SK-N-SH (cell line): ENCODE measurements at regions not wholly inside any gene's neighbourhood (a gene's known extent, or its start where the extent isn't known, plus 50 kb on each side); places are given as distances from the start of the nearest gene placed in this dataset.

ENCODE experiments used
- CTCF ChIA-PET: fragments of 300-600, 350-600 bp; formaldehyde crosslinking; extraction: SDS; loops from one replicate; lab custom pipeline; 2021; lab: Yijun Ruan, JAX
- POLR2A ChIA-PET: fragments of 350-600 bp; sonication (Branson Sonifier 250); formaldehyde crosslinking; extraction: SDS; loops from one replicate; lab custom pipeline; 2020; ENCODE audit warnings: antibody characterized with exemption, inconsistent platforms; lab: Yijun Ruan, JAX
- DNase-seq: peaks from one replicate; pipeline ENCODE4 v3.0.0; 2012
- H2AFZ ChIP-seq: fragments of 200-600 bp; sonication (generic); 2 replicates; pipeline ENCODE4 v1.8.1; 2016; ENCODE audit warnings: antibody characterized with exemption, mild to moderate bottlenecking, low read depth
- H3F3A ChIP-seq: fragments of 200-600 bp; sonication (generic); replicated peaks from 2 replicates; pipeline ENCODE3; 2016; ENCODE audit warnings: antibody characterized with exemption, mild to moderate bottlenecking; ENCODE audit not compliant: insufficient read depth
- H3K27ac ChIP-seq, 2 experiments: fragments of 200-500 bp in 1 of 2; fragments of 200-600 bp in 1 of 2; sonication (Bioruptor generic) in 1 of 2; sonication (generic), shearing (Covaris generic) in 1 of 2; 2 replicates each; pipeline versions ENCODE4 v1.5.1 to v1.6.1; 2014 to 2016; ENCODE audit warnings: low read depth in 2 of 2, inconsistent platforms in 1 of 2, low read length in 1 of 2, mild to moderate bottlenecking in 1 of 2, mixed read lengths in 1 of 2
- H3K27me3 ChIP-seq: fragments of 200-600 bp; sonication (generic), shearing (Covaris generic); 2 replicates; pipeline ENCODE4 v1.6.1; 2016; ENCODE audit warnings: mixed run types; ENCODE audit not compliant: insufficient read depth
- H3K36me3 ChIP-seq, 2 experiments: fragments of 200-500 bp in 1 of 2; fragments of 200-600 bp in 1 of 2; sonication (Bioruptor generic) in 1 of 2; sonication (generic) in 1 of 2; replicated peaks in 1 of 2; 2 replicates each; pipeline versions ENCODE3 to v1.5.1; 2014 to 2016; ENCODE audit warnings: low read length in 1 of 2, mild to moderate bottlenecking in 1 of 2; ENCODE audit not compliant: insufficient read depth in 2 of 2, control insufficient read depth in 1 of 2
- H3K4me1 ChIP-seq, 2 experiments: fragments of 200-500 bp in 1 of 2; fragments of 200-600 bp in 1 of 2; sonication (Bioruptor generic) in 1 of 2; sonication (generic), shearing (Covaris generic) in 1 of 2; 2 replicates each; pipeline versions ENCODE4 v1.5.1 to v1.6.1; 2014 to 2016; ENCODE audit warnings: low read depth in 1 of 2, low read length in 1 of 2, mixed run types in 1 of 2; ENCODE audit not compliant: insufficient read depth in 2 of 2, control insufficient read depth in 1 of 2
- H3K4me2 ChIP-seq: fragments of 200-600 bp; sonication (generic), shearing (Covaris generic); 2 replicates; pipeline ENCODE4 v1.6.1; 2017; ENCODE audit warnings: mixed run types
- H3K4me3 ChIP-seq, 2 experiments: fragments of 200-500 bp in 1 of 2; fragments of 200-600 bp in 1 of 2; sonication (Bioruptor generic) in 1 of 2; sonication (generic), shearing (Covaris generic) in 1 of 2; 2 replicates each; pipeline versions ENCODE4 v1.5.1 to v1.8.1; 2014 to 2016; ENCODE audit warnings: low read depth in 2 of 2, inconsistent platforms in 1 of 2, low read length in 1 of 2, mild to moderate bottlenecking in 1 of 2, mixed read lengths in 1 of 2, moderate library complexity in 1 of 2
- H3K79me2 ChIP-seq: fragments of 200-600 bp; sonication (generic); 2 replicates; pipeline ENCODE4 v1.8.1; 2017; ENCODE audit warnings: mild to moderate bottlenecking; ENCODE audit not compliant: insufficient read depth
- H3K9ac ChIP-seq: fragments of 200-600 bp; sonication (generic); 2 replicates; pipeline ENCODE4 v1.6.1; 2017; ENCODE audit warnings: mixed run types
- H3K9me2 ChIP-seq: fragments of 200-600 bp; sonication (generic); 2 replicates; pipeline ENCODE4 v1.6.1; 2017; ENCODE audit warnings: mixed run types
- H3K9me3 ChIP-seq: fragments of 200-600 bp; sonication (generic); 2 replicates; pipeline ENCODE4 v1.6.1; 2017; ENCODE audit warnings: mixed run types, mild to moderate bottlenecking, moderate library complexity
- H4K20me1 ChIP-seq: fragments of 200-600 bp; sonication (generic); 2 replicates; pipeline ENCODE4 v1.6.1; 2017; ENCODE audit warnings: mild to moderate bottlenecking, mixed run types; ENCODE audit not compliant: insufficient read depth
- CHD2 ChIP-seq: fragments of 150-350 bp; IDR thresholded peaks from 2 replicates; pipeline ENCODE4 v1.6.1; 2018; ENCODE audit warnings: low read length; ENCODE audit not compliant: partially characterized antibody
- FOXJ3 ChIP-seq: sonication (generic); formaldehyde crosslinking; IDR thresholded peaks from 2 replicates; pipeline ENCODE4 v1.5.1; 2020; ENCODE audit warnings: mild to moderate bottlenecking, missing genetic modification reagents
- MEF2A ChIP-seq: IDR thresholded peaks from 2 replicates; pipeline ENCODE4 v1.4.0; 2012; ENCODE audit warnings: low read depth, borderline replicate concordance
- MXI1 ChIP-seq: IDR thresholded peaks from 2 replicates; pipeline ENCODE4 v1.6.1; 2012; ENCODE audit warnings: mild to moderate bottlenecking, low read depth, low read length, improper control_type of control experiment
- NFIC ChIP-seq: IDR thresholded peaks from 2 replicates; pipeline ENCODE4 v1.4.0; 2012; ENCODE audit warnings: borderline replicate concordance
- NRF1 ChIP-seq: IDR thresholded peaks from 2 replicates; pipeline ENCODE4 v1.6.1; 2012; ENCODE audit warnings: low read depth, mild to moderate bottlenecking, low read length
- POLR2AphosphoS5 ChIP-seq: IDR thresholded peaks from 2 replicates; pipeline ENCODE4 v1.6.1; 2012; ENCODE audit warnings: low read depth, low read length
- RAD21 ChIP-seq: IDR thresholded peaks from 2 replicates; pipeline ENCODE4 v1.6.1; 2012; ENCODE audit warnings: mild to moderate bottlenecking, low read length
- RCOR1 ChIP-seq: fragments of 150-350 bp; IDR thresholded peaks from 2 replicates; pipeline ENCODE4 v1.6.1; 2017; ENCODE audit warnings: antibody characterized with exemption, low read length
- RFX5 ChIP-seq: IDR thresholded peaks from 2 replicates; pipeline ENCODE4 v1.6.1; 2012; ENCODE audit warnings: mild to moderate bottlenecking, improper control_type of control experiment, low read length
- RXRA ChIP-seq: IDR thresholded peaks from 2 replicates; pipeline ENCODE4 v1.4.0; 2012; ENCODE audit warnings: low read depth, mild to moderate bottlenecking, borderline replicate concordance
- SIN3A ChIP-seq: IDR thresholded peaks from 2 replicates; pipeline ENCODE4 v1.6.1; 2012; ENCODE audit warnings: low read depth, mild to moderate bottlenecking, low read length, moderate library complexity, borderline replicate concordance
- TCF12 ChIP-seq: IDR thresholded peaks from 2 replicates; pipeline ENCODE4 v1.4.0; 2012
- TEAD4 ChIP-seq: IDR thresholded peaks from 2 replicates; pipeline ENCODE4 v1.4.0; 2012; ENCODE audit warnings: mild to moderate bottlenecking, borderline replicate concordance; ENCODE audit not compliant: insufficient read depth
- USF1 ChIP-seq: IDR thresholded peaks from 2 replicates; pipeline ENCODE4 v1.4.0; 2012; ENCODE audit warnings: low read depth, borderline replicate concordance
- WGBS: methylation state at CpG from one replicate; pipeline ENCODE4 v1.1.6; 2017; ENCODE audit warnings: low lambda C conversion rate; 5-methylcytosine and 5-hydroxymethylcytosine counted together
- TF ChIP-seq, protein P1 (sequence below): fragments of 150-350 bp; IDR thresholded peaks from 2 replicates; pipeline ENCODE4 v1.6.1; 2016; ENCODE audit warnings: mild to moderate bottlenecking, low read depth, low read length
- TF ChIP-seq, protein P2 (sequence below): IDR thresholded peaks from 2 replicates; pipeline ENCODE4 v1.4.0; 2012; ENCODE audit warnings: low read depth, borderline replicate concordance
- TF ChIP-seq, protein P3 (sequence below): IDR thresholded peaks from 2 replicates; pipeline ENCODE4; 2012
- TF ChIP-seq, protein P4 (sequence below): IDR thresholded peaks from 2 replicates; pipeline ENCODE4 v1.4.0; 2012; ENCODE audit warnings: low read depth

DNA sequence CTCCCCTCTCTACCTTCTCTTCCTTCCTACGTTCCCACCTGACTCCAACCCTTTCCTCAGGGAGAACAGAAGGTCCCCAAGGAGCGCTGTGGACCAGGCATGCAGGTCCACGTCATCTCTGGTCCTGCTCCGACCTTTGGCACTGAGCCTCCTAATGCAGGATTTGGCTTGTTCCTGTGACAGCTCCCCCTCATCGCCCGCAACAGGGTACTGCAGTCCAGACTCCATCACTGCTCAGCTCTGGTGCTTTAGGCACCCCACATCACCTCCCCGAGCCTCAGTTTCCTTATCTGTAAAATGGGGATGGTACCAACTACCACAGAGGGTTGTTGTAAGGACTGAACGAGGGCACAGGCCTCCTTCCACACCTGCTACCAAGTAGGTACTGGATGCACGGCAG is 54.6 kb downstream of the FHIP2A start:
- WGBS: 77% methylated on average over 9 of the region's 9 CpGs
- TF ChIP-seq RCOR1 (no peak), CHD2 (no peak), NFIC (no peak), TCF12 (no peak), FOXJ3 (CRISPR knock-in tag) (no peak), SIN3A (no peak)
- Histone ChIP-seq H3K9me3 (no peaks in the 10 kb centered on the region), H3K4me2 (no peak overlapping the region), H3K27ac (no peak overlapping the region), H3K9me2 (no peaks in the 10 kb centered on the region), H3K27me3 (no peaks in the 10 kb centered on the region), H3K4me1 (peaks cover 0 to 6% of the 10 kb centered on the region in 2 experiments; a peak in 1 of 4 replicates), H3K9ac (no peak overlapping the region), H3K36me3 (no peaks in the 10 kb centered on the region), H2AFZ (no peak overlapping the region), H3K79me2 (no peaks in the 10 kb centered on the region), H3F3A (peaks cover 7% of the 10 kb centered on the region), H3K4me3 (no peak overlapping the region), H4K20me1 (no peaks in the 10 kb centered on the region)
- CTCF ChIA-PET: interaction anchor here (0.6 to 12.3 kb wide), 34 partner anchors 9 to 728 kb away, joined by 3 to 235 read pairs (median 7); partner anchors contain the start of genes ATRNL1, FHIP2A and TRUB1
- DNase-seq: no peak
- POLR2A ChIA-PET: no interaction called here

DNA sequence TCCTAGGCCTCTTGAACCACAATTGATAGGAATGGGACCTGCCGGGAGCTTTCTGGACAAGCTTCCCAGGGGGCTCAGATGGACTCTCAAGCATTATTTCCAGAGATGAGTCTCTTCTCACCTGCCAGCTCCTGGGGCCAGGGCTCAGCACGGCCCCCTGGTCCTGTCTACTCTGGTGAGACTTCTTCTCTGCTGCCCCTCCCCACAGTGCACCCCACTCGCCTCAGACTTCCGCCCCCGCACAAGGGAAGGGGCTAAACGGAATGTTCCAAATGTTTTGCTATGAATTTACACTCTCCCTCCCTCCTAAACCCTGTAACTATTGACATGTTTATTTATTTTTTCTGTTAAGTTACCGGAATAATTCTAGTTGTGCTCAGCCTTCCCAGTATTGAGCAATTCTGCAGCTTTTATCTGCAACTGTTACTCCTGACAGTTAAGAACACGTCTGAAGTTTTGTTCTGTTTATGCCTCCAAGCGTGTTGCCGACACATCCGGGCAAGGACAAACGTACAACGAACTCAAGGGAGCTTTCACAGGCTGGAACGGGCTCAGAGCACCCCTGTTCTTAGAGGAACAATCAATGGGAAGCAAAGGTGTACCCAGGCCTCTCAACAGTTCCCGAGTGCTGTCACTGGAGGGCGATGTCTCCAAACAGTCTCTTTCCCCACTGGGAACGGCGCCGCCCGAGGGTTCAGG is 55.2 kb downstream of the FHIP2A start:
- Histone ChIP-seq H3K36me3 (no peaks in the 10 kb centered on the region), H3K27ac (no peak overlapping the region), H3K9me2 (no peaks in the 10 kb centered on the region), H3K9me3 (no peaks in the 10 kb centered on the region), H3K79me2 (no peaks in the 10 kb centered on the region), H3K4me2 (no peak overlapping the region), H3K4me1 (peaks cover 1 to 6% of the 10 kb centered on the region in 2 experiments; a peak in 1 of 4 replicates), H3F3A (peaks cover 7% of the 10 kb centered on the region), H4K20me1 (no peaks in the 10 kb centered on the region), H3K4me3 (peak overlapping the region in 1 of 2 experiments; percentile 43; a peak in 1 of 4 replicates), H3K9ac (no peak overlapping the region), H2AFZ (peak overlapping the region; percentile 69; the same call in 1 of the 2 replicates), H3K27me3 (no peaks in the 10 kb centered on the region)
- DNase-seq: peak; percentile 80
- WGBS: 39% methylated on average over 20 of the region's 20 CpGs
- ChIA-PET POLR2A (no interaction called here), CTCF (interaction anchor here (0.6 to 12.3 kb wide), 57 partner anchors 8 to 728 kb away, joined by 3 to 235 read pairs (median 5); partner anchors contain the start of genes ATRNL1, FHIP2A and TRUB1)
- TF ChIP-seq TEAD4 (no peak), FOXJ3 (CRISPR knock-in tag) (no peak), RFX5 (0 out of 2 replicates have a peak, but pooled peaks have one; percentile 14), USF1 (no peak), NRF1 (0 out of 2 replicates have a peak, but pooled peaks have one; percentile 14), NFIC (no peak), MEF2A (no peak), RXRA (no peak), RAD21 (peak; percentile 94), MXI1 (no peak), TCF12 (no peak), RCOR1 (0 out of 2 replicates have a peak, but pooled peaks have one; percentile 26), POLR2AphosphoS5 (no peak)
- TF ChIP-seq, protein P1, sequence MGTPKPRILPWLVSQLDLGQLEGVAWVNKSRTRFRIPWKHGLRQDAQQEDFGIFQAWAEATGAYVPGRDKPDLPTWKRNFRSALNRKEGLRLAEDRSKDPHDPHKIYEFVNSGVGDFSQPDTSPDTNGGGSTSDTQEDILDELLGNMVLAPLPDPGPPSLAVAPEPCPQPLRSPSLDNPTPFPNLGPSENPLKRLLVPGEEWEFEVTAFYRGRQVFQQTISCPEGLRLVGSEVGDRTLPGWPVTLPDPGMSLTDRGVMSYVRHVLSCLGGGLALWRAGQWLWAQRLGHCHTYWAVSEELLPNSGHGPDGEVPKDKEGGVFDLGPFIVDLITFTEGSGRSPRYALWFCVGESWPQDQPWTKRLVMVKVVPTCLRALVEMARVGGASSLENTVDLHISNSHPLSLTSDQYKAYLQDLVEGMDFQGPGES: no peak
- TF ChIP-seq, protein P2, sequence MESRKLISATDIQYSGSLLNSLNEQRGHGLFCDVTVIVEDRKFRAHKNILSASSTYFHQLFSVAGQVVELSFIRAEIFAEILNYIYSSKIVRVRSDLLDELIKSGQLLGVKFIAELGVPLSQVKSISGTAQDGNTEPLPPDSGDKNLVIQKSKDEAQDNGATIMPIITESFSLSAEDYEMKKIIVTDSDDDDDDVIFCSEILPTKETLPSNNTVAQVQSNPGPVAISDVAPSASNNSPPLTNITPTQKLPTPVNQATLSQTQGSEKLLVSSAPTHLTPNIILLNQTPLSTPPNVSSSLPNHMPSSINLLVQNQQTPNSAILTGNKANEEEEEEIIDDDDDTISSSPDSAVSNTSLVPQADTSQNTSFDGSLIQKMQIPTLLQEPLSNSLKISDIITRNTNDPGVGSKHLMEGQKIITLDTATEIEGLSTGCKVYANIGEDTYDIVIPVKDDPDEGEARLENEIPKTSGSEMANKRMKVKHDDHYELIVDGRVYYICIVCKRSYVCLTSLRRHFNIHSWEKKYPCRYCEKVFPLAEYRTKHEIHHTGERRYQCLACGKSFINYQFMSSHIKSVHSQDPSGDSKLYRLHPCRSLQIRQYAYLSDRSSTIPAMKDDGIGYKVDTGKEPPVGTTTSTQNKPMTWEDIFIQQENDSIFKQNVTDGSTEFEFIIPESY: no peak
- TF ChIP-seq, protein P3, sequence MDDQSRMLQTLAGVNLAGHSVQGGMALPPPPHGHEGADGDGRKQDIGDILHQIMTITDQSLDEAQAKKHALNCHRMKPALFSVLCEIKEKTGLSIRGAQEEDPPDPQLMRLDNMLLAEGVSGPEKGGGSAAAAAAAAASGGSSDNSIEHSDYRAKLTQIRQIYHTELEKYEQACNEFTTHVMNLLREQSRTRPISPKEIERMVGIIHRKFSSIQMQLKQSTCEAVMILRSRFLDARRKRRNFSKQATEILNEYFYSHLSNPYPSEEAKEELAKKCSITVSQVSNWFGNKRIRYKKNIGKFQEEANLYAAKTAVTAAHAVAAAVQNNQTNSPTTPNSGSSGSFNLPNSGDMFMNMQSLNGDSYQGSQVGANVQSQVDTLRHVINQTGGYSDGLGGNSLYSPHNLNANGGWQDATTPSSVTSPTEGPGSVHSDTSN: no peak
- TF ChIP-seq, protein P4, sequence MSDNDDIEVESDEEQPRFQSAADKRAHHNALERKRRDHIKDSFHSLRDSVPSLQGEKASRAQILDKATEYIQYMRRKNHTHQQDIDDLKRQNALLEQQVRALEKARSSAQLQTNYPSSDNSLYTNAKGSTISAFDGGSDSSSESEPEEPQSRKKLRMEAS: no peak
